ENCODE measurements at regions not wholly inside any gene's neighbourhood (a gene's known extent, or its start where the extent isn't known, plus 50 kb on each side); places are given as distances from the start of the nearest gene placed in this dataset.

GRCh38 chr11:45517171-45517770 is 148.2 kb downstream of the CHST1 start:
- TF ChIP-seq, protein P1, sequence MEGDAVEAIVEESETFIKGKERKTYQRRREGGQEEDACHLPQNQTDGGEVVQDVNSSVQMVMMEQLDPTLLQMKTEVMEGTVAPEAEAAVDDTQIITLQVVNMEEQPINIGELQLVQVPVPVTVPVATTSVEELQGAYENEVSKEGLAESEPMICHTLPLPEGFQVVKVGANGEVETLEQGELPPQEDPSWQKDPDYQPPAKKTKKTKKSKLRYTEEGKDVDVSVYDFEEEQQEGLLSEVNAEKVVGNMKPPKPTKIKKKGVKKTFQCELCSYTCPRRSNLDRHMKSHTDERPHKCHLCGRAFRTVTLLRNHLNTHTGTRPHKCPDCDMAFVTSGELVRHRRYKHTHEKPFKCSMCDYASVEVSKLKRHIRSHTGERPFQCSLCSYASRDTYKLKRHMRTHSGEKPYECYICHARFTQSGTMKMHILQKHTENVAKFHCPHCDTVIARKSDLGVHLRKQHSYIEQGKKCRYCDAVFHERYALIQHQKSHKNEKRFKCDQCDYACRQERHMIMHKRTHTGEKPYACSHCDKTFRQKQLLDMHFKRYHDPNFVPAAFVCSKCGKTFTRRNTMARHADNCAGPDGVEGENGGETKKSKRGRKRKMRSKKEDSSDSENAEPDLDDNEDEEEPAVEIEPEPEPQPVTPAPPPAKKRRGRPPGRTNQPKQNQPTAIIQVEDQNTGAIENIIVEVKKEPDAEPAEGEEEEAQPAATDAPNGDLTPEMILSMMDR (IDR thresholded peaks at IDR 0.05; ENCODE audit: insufficient read depth, low read depth, low read length): no peak
- no peak for TF ChIP-seq EZH2 (IDR thresholded peaks at IDR 0.05; ENCODE audit: insufficient read depth, low read length)
